Heart left ventricle (tissue), 13 donors: ENCODE measurements at regions not wholly inside any gene's neighbourhood (a gene's known extent, or its start where the extent isn't known, plus 50 kb on each side); places are given as distances from the start of the nearest gene placed in this dataset.

Experiments
- POLR2A ChIP-seq, 2 donors: fragments of 450-650 bp; IDR thresholded peaks; one replicate each; pipeline ENCODE4 v1.6.1; 2017; ENCODE audit warnings: antibody characterized with exemption in 2 of 2, mild to moderate bottlenecking in 2 of 2, moderate library complexity in 2 of 2
- TF ChIP-seq, protein P1 (sequence below), 12 donors: fragments of 200-600 bp; sonication (generic) in 4 of 12; IDR thresholded peaks; one replicate each; pipeline versions ENCODE4 v1.5.0 to v1.8.0; 2018 to 2022; ENCODE audit warnings: antibody characterized with exemption in 12 of 12, mild to moderate bottlenecking in 5 of 12
- donor health status: ischemic (EF 13 %, LVEDD 7.1; RV severe dilation, severe dysfunction).
- donor health status: DM: no; HTN: yes; CAD: no.
- donor health status: DM: no; HTN: no; CAD: no.
- donor health status: ischemic (EF 25% LVEDD 6.9; RV normal size, moderate dysfunction).
- donor health status: ischemic (EF 25% LVEDD 5.7; RV mildly dilated, moderate dysfunction).
- donor health status: ischemic (EF 35%, LVEDD 5.7; RV mildly dilated, moderate dysfunction).
- donor health status: nonischemic (EF 11% LVEDD 7.7; RV severe dilation, severe dysfunction).
- donor health status: DM: yes; HTN: yes; CAD: no.
- donor health status: PGD.
- donor health status: ischemic (EF 29% LVEDD 5.4; RV normal size, mild dysfunction).
- donor health status: nonischemic (EF 23%, LVEDD 6.1; RV moderate dilation, normal function).

- no peak for TF ChIP-seq POLR2A (IDR thresholded peaks at IDR 0.05)
- TF ChIP-seq, protein P1, sequence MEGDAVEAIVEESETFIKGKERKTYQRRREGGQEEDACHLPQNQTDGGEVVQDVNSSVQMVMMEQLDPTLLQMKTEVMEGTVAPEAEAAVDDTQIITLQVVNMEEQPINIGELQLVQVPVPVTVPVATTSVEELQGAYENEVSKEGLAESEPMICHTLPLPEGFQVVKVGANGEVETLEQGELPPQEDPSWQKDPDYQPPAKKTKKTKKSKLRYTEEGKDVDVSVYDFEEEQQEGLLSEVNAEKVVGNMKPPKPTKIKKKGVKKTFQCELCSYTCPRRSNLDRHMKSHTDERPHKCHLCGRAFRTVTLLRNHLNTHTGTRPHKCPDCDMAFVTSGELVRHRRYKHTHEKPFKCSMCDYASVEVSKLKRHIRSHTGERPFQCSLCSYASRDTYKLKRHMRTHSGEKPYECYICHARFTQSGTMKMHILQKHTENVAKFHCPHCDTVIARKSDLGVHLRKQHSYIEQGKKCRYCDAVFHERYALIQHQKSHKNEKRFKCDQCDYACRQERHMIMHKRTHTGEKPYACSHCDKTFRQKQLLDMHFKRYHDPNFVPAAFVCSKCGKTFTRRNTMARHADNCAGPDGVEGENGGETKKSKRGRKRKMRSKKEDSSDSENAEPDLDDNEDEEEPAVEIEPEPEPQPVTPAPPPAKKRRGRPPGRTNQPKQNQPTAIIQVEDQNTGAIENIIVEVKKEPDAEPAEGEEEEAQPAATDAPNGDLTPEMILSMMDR (IDR thresholded peaks at IDR 0.05), result no peak
Observed at GRCh38 chr21:28427394-28428022, 565.2 kb downstream of the LTN1 start.
